Stimulated activated memory B cell treated with anti-CD40 and anti-IgM and Interleukin-4, amounts not matched to agents 10 μg/mL and 1 μg/mL and 100 μg/mL, for 72 hours (primary cell): ENCODE measurements at regions not wholly inside any gene's neighbourhood (a gene's known extent, or its start where the extent isn't known, plus 50 kb on each side); places are given as distances from the start of the nearest gene placed in this dataset.

Experiments used
- ATAC-seq: fragments of 150-1000 bp; cut with Tn5 transposase; 2 replicates; pipeline ENCODE4 v1.10.0; 2021
- H3K27ac Mint-ChIP-seq: one replicate; pipeline ENCODE4 v1.8.0; 2022; ENCODE audit warnings: mild to moderate bottlenecking, mixed read lengths
- H3K27me3 Mint-ChIP-seq: one replicate; pipeline ENCODE4 v1.8.0; 2022; ENCODE audit warnings: mixed read lengths
- H3K36me3 Mint-ChIP-seq: one replicate; pipeline ENCODE4 v1.8.0; 2022; ENCODE audit warnings: mixed read lengths
- H3K4me1 Mint-ChIP-seq: one replicate; pipeline ENCODE4 v1.8.0; 2022; ENCODE audit warnings: mixed read lengths
- H3K4me3 Mint-ChIP-seq: one replicate; pipeline ENCODE4 v1.8.0; 2022; ENCODE audit warnings: mild to moderate bottlenecking, moderate library complexity, mixed read lengths
- H3K9me3 Mint-ChIP-seq: one replicate; pipeline ENCODE4 v1.8.0; 2022; ENCODE audit warnings: mixed read lengths

- H3K27me3 Mint-ChIP-seq: no peaks in the 10 kb centered on the region
- ATAC-seq: no peak
- no peak overlapping the region for H3K4me3 Mint-ChIP-seq
- peaks cover 13% of the 10 kb centered on the region for H3K9me3 Mint-ChIP-seq
- H3K36me3 Mint-ChIP-seq: peaks cover 29% of the 10 kb centered on the region
- H3K27ac Mint-ChIP-seq: no peak overlapping the region
- H3K4me1 Mint-ChIP-seq: no peaks in the 10 kb centered on the region
These were observed 250.1 kb upstream of the VRK2 start for GRCh38 chr2:57796527-57796926.

DNA sequence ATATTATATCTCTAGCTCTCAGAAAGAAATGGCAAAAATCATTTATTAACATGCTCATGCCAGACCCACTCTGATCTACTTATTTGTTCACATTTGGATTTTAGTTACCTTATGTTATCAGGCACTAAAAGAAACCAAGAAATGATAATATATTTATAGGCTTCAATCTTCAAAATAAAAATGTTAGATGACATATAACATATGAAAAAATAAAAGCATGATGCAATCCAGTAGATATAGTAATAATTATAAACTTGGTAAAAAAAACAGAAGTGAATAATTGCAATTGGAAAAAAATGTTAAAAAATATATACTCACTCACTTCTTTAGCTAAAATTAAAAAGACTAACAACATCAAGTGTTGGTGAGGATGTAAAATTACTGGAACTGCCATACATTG is 248.3 kb upstream of the VRK2 start:
- ATAC-seq: no peak
- Mint-ChIP-seq H3K9me3 (peaks cover 11% of the 10 kb centered on the region), H3K36me3 (peaks cover 36% of the 10 kb centered on the region), H3K27ac (no peak overlapping the region), H3K4me1 (no peaks in the 10 kb centered on the region), H3K4me3 (no peak overlapping the region), H3K27me3 (no peaks in the 10 kb centered on the region)

GRCh38 chr2:57802243-57802642 is 244.4 kb upstream of the VRK2 start:
- H3K9me3 Mint-ChIP-seq: peaks cover 11% of the 10 kb centered on the region
- no peak overlapping the region for H3K4me3 Mint-ChIP-seq
- no peaks in the 10 kb centered on the region for H3K4me1 Mint-ChIP-seq
- ATAC-seq: no peak
- H3K36me3 Mint-ChIP-seq: peaks cover 36% of the 10 kb centered on the region
- H3K27ac Mint-ChIP-seq: no peak overlapping the region
- H3K27me3 Mint-ChIP-seq: no peaks in the 10 kb centered on the region

GRCh38 chr2:57804971-57805370 is 241.6 kb upstream of the VRK2 start:
- H3K9me3 Mint-ChIP-seq: peaks cover 6% of the 10 kb centered on the region
- H3K27ac Mint-ChIP-seq: no peak overlapping the region
- no peak for ATAC-seq
- H3K4me3 Mint-ChIP-seq: no peak overlapping the region
- no peaks in the 10 kb centered on the region for H3K27me3 Mint-ChIP-seq
- H3K36me3 Mint-ChIP-seq: peaks cover 23% of the 10 kb centered on the region
- H3K4me1 Mint-ChIP-seq: no peaks in the 10 kb centered on the region

DNA sequence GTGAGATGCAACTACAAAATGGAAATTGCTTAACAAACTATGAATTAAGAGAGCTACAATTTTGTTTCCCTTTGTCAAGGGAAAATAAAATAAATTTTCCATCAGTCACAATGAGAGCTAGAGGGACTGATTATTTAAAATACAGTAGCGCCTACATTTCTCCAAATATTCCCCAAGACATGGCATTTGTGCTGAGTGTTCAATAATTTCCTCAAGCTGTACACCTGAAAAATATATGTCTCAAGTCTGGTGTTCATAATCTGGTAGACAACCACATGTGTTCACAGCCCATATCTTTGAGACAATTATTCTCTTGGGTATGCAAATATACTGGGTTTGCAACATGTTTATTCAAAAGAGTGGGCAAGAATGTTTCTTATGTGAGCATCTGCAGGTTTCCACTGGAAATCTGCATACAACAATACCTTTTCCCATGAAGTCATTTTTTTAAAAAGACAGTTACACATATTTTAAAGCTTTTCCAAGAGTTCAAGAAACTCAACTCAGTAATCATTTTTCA is 240.1 kb upstream of the VRK2 start:
- Mint-ChIP-seq H3K4me1 (no peaks in the 10 kb centered on the region), H3K27me3 (no peaks in the 10 kb centered on the region), H3K27ac (no peak overlapping the region), H3K4me3 (no peak overlapping the region), H3K9me3 (peaks cover 4% of the 10 kb centered on the region), H3K36me3 (peaks cover 16% of the 10 kb centered on the region)
- no peak for ATAC-seq

GRCh38 chr2:57809230-57809629 is 237.4 kb upstream of the VRK2 start:
- no peaks in the 10 kb centered on the region for H3K36me3 Mint-ChIP-seq
- H3K4me1 Mint-ChIP-seq: no peaks in the 10 kb centered on the region
- no peaks in the 10 kb centered on the region for H3K27me3 Mint-ChIP-seq
- ATAC-seq: no peak
- no peaks in the 10 kb centered on the region for H3K9me3 Mint-ChIP-seq
- H3K4me3 Mint-ChIP-seq: no peak overlapping the region
- no peak overlapping the region for H3K27ac Mint-ChIP-seq

DNA sequence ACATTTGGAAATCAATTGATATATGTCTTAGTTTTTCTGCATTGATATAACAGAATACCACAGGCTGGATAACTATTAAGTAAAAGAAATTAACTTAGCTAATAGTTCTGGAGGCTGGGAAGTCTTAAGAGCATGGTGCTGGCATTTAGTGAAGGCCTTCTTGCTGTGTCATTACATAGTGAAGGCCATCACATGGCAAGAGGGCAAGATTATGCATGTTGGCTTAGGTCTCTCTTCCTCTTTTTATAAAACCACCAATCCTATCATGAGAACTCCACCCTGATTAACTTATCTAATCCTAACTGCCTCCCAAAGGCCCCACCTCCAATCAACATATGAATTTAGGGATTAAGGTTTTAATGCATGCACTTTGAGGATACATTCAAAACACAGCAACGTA is 225.5 kb upstream of the VRK2 start:
- no peaks in the 10 kb centered on the region for H3K27me3 Mint-ChIP-seq
- no peak overlapping the region for H3K27ac Mint-ChIP-seq
- H3K4me1 Mint-ChIP-seq: peaks cover 16% of the 10 kb centered on the region
- H3K4me3 Mint-ChIP-seq: no peak overlapping the region
- no peak for ATAC-seq
- H3K9me3 Mint-ChIP-seq: no peaks in the 10 kb centered on the region
- peaks cover 10% of the 10 kb centered on the region for H3K36me3 Mint-ChIP-seq

DNA sequence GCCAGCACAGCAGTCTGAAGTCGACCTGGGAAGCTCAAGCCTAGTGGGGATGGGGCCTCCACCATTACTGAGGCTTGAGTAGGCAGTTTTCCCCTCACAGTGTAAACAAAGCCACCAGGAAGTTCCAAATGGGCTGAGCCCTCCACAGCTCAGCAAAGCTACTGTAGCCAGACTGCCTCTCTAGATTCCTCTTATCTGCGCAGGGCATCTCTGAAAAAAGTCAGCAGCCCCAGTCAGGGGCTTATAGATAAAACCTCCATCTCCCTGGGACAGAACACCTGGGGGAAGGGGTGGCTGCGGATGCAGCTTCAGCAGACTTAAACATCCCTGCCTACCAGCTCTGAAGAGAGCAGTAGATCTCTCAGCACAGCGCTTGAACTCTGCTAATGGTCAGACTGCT is 218.4 kb upstream of the VRK2 start:
- Mint-ChIP-seq H3K27ac (no peak overlapping the region), H3K36me3 (peaks cover 50% of the 10 kb centered on the region), H3K4me1 (no peaks in the 10 kb centered on the region), H3K27me3 (no peaks in the 10 kb centered on the region), H3K9me3 (peaks cover 18% of the 10 kb centered on the region), H3K4me3 (no peak overlapping the region)
- no peak for ATAC-seq

- peaks cover 17% of the 10 kb centered on the region for H3K36me3 Mint-ChIP-seq
- ATAC-seq: no peak
- peaks cover 7% of the 10 kb centered on the region for H3K9me3 Mint-ChIP-seq
- H3K4me3 Mint-ChIP-seq: no peak overlapping the region
- no peaks in the 10 kb centered on the region for H3K27me3 Mint-ChIP-seq
- H3K4me1 Mint-ChIP-seq: no peaks in the 10 kb centered on the region
- H3K27ac Mint-ChIP-seq: no peak overlapping the region
These were observed 211.9 kb upstream of the VRK2 start for GRCh38 chr2:57834666-57835065.

DNA sequence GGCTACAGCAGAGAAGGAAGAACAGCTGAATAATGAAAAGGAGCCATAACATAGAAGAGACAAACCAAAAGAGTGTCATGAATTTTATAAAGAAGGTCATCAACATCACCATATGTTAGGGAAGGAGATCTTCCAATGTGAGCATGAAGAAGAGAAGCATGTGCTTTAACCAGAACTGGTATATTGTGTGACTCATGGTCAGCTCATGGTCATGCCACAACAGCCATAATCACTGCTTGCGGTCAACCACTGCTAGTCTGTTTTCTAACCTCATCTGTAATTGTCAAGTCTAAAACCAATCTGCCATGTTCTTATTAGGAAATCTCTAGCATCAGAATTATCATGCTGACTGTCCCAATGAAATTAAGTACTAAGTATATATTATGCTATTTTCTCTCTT is 204.1 kb upstream of the VRK2 start:
- no peak overlapping the region for H3K4me3 Mint-ChIP-seq
- H3K27ac Mint-ChIP-seq: no peak overlapping the region
- no peaks in the 10 kb centered on the region for H3K27me3 Mint-ChIP-seq
- no peak for ATAC-seq
- peaks cover 7% of the 10 kb centered on the region for H3K4me1 Mint-ChIP-seq
- H3K9me3 Mint-ChIP-seq: peaks cover 8% of the 10 kb centered on the region
- peaks cover 10% of the 10 kb centered on the region for H3K36me3 Mint-ChIP-seq

DNA sequence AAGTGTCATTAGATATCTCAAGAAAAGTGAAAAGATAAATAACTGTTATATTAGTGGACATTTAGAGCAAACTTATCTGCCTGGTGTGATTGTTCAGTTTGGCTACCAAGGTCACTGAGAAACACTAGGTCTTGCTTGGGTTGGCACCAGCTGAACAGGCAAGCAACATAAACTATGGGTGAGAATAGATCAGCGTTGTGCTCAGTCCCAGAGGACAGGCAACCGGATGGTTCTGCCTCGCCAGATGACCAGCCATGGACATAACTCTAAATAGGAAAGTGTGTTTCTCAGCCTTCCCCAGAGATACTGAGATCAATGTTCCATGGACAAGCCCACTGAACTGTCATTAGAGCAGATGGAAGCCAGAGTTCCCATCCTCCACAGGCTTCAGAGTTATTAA is 203.4 kb upstream of the VRK2 start:
- peaks cover 7% of the 10 kb centered on the region for H3K4me1 Mint-ChIP-seq
- no peak overlapping the region for H3K27ac Mint-ChIP-seq
- H3K27me3 Mint-ChIP-seq: no peaks in the 10 kb centered on the region
- peaks cover 11% of the 10 kb centered on the region for H3K9me3 Mint-ChIP-seq
- peaks cover 15% of the 10 kb centered on the region for H3K36me3 Mint-ChIP-seq
- no peak overlapping the region for H3K4me3 Mint-ChIP-seq
- ATAC-seq: no peak

GRCh38 chr2:57848723-57849122 is 197.9 kb upstream of the VRK2 start:
- Mint-ChIP-seq H3K36me3 (peaks cover 22% of the 10 kb centered on the region), H3K9me3 (peaks cover 11% of the 10 kb centered on the region), H3K27me3 (no peaks in the 10 kb centered on the region), H3K4me3 (no peak overlapping the region), H3K4me1 (no peaks in the 10 kb centered on the region), H3K27ac (no peak overlapping the region)
- no peak for ATAC-seq

DNA sequence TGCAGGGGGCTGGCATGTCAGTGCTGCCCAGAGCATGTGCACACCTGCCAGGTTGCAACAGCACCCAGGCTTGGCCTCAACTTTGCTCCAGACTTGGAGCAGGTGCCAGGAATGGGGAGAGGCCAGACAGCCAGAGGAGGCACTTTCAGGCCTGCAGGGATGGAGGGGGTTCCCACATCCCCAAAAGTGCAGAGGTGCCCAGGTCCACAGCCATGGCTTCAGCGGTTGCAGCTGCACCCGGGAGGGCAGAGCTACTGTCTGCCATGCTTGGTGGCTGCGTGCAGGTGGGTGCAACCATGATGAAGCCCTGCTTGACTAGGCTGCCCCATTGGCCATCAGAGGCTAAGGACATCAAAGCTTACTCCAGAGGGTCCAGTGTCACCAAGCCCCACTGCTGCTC is 196.8 kb upstream of the VRK2 start:
- H3K4me1 Mint-ChIP-seq: no peaks in the 10 kb centered on the region
- H3K9me3 Mint-ChIP-seq: peaks cover 11% of the 10 kb centered on the region
- H3K27me3 Mint-ChIP-seq: no peaks in the 10 kb centered on the region
- ATAC-seq: no peak
- H3K4me3 Mint-ChIP-seq: no peak overlapping the region
- no peak overlapping the region for H3K27ac Mint-ChIP-seq
- H3K36me3 Mint-ChIP-seq: peaks cover 22% of the 10 kb centered on the region

- Mint-ChIP-seq H3K27me3 (no peaks in the 10 kb centered on the region), H3K9me3 (peaks cover 11% of the 10 kb centered on the region), H3K27ac (no peak overlapping the region), H3K4me1 (no peaks in the 10 kb centered on the region), H3K4me3 (no peak overlapping the region), H3K36me3 (peaks cover 22% of the 10 kb centered on the region)
- ATAC-seq: no peak
These were observed 196.0 kb upstream of the VRK2 start for GRCh38 chr2:57850415-57851130.

DNA sequence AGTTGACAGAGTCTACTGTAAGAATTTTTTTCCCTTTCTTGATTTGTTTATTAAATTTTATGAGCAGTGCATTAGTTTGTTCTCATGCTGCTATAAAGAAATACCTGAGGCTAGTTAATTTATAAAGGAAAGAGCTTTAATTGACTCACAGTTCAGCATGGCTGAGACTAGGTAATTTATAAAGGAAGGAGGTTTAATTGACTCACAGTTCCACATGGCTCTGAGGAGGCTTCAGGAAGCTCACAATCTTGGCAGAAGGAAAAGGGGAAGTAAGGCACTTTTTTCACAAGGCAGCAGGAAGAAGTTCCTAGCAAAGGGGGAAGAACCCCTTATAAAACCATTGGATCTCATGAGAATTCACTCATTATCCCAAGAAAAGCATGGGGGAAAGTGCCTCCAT is 191.4 kb upstream of the VRK2 start:
- Mint-ChIP-seq H3K9me3 (peaks cover 3% of the 10 kb centered on the region), H3K36me3 (peaks cover 4% of the 10 kb centered on the region), H3K4me3 (no peak overlapping the region), H3K27ac (no peak overlapping the region), H3K4me1 (no peaks in the 10 kb centered on the region), H3K27me3 (no peaks in the 10 kb centered on the region)
- no peak for ATAC-seq

- no peak for ATAC-seq
- no peaks in the 10 kb centered on the region for H3K36me3 Mint-ChIP-seq
- no peaks in the 10 kb centered on the region for H3K27me3 Mint-ChIP-seq
- H3K4me1 Mint-ChIP-seq: no peaks in the 10 kb centered on the region
- no peak overlapping the region for H3K27ac Mint-ChIP-seq
- no peak overlapping the region for H3K4me3 Mint-ChIP-seq
- peaks cover 3% of the 10 kb centered on the region for H3K9me3 Mint-ChIP-seq
These were observed 186.9 kb upstream of the VRK2 start for GRCh38 chr2:57859755-57860154.
